ENCODE measurements at regions not wholly inside any gene's neighbourhood (a gene's known extent, or its start where the extent isn't known, plus 50 kb on each side); places are given as distances from the start of the nearest gene placed in this dataset.
A peak's percentile ranks its signal among the peaks of the same experiment; 100 is the strongest.
"Not testable (repeated sequence)": the region's sequence is repeated elsewhere in the genome, so short reads cannot be mapped to it uniquely, and the experiment has no call there.

DNA sequence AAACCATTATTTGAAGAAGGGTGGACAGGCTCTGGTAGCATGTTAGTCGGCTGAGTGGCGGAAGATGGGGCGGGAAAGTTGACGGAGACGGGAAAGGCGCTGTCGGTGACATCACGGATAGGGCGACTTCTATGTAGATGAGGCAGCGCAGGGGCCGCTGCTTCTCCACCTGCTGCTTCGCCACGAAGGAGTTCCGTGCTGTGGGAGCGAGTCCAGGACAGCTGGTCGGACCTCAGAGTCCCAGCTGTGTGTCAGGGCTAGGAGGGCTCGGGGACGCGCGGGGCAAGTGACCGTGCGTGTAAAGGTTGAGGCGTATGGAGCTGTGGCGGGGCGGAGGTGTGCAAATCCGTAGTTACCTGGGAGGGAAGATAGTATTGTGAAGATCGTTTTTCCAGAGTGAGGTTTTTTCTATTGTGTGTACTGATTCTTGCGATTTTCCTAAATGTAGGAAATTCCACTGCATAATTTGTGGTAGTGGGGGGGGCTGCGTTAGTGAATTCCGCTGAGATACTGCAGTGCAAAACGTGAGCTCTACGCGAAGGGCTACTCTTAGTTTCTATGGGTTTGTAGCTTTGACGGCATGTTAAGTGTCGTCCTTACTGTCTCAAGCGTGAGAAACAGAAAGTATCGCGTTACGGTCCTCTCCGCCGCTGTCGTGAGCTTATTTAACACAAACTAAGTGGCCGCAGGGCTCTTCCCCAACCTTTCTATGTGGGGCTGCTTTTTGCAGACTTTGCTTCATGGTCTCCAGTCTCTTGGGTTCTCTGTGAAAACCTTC lies 111.2 kb upstream of the NBPF11 start:
- POLR2A ChIA-PET = interaction anchor here (0.6 to 1.9 kb wide), 20 partner anchors 12 to 1179 kb away, joined by 3 to 123 read pairs (median 4); no protein-coding TSS in a partner anchor
- Mint-ChIP-seq H3K36me3 (ENCODE audit: low read depth) (no peaks in the 10 kb centered on the region), H3K27me3 (peaks cover 27% of the 10 kb centered on the region), H3K27ac (peak overlapping the region; percentile 83), H3K9me3 (no peaks in the 10 kb centered on the region), H3K4me3 (peak overlapping the region; percentile 84), H3K4me1 (peaks cover 16% of the 10 kb centered on the region)
- CTCF ChIA-PET = interaction anchor here (0.6 to 1.3 kb wide), 2 partner anchors 17 to 71 kb away, joined by 4 to 5 read pairs; no protein-coding TSS in a partner anchor
- DNase-seq = peak; percentile 72

DNA sequence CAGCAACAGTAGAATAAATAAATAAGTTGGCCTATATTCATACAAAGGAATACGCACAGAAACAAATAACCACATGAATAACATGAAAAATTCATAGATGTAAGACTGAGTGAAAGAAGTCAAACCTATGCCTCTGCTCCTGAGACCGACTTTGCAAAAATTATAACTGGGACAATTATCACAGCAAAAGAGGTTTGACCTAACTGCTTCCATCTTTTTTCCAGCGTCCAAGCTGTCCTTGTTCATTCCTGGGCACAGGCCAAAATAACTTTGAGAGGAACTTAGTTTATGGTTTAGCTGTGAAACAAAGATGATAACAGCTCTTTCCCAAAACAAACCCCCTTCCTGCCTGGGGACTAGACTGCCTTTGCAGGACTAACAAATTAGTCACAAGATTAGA lies 109.6 kb upstream of the NBPF11 start:
- Mint-ChIP-seq H3K4me1 (peaks cover 20% of the 10 kb centered on the region), H3K27me3 (peaks cover 27% of the 10 kb centered on the region)
- H3K36me3 Mint-ChIP-seq (ENCODE audit: low read depth); H3K27ac Mint-ChIP-seq; H3K9me3 Mint-ChIP-seq; CTCF ChIA-PET; H3K4me3 Mint-ChIP-seq; DNase-seq: not testable (repeated sequence)
- POLR2A ChIA-PET = interaction anchor here (1.1 to 1.7 kb wide), 3 partner anchors 42 to 223 kb away, joined by 3 to 12 read pairs (median 4); no protein-coding TSS in a partner anchor

DNA sequence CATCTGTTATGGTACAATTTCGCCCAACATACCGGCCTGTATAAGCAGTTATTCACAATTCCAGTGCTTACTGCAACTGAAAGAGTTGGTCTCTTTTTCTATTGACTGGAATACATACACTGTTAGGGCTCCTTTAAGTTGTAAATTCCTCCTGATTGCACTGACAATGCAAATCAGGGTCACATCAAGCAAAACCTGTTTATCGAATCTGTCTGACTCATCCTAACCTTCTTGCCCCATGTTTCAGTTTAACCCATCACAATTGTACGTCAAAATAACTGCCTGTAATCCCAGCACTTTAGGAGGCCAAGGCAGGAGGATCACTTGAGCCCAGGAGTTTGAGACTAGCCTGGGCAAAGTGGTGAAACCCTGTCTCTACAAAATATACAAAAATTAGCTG lies 105.8 kb upstream of the NBPF11 start:
- H3K27ac Mint-ChIP-seq; POLR2A ChIA-PET; H3K36me3 Mint-ChIP-seq (ENCODE audit: low read depth); H3K4me1 Mint-ChIP-seq; H3K9me3 Mint-ChIP-seq; DNase-seq; CTCF ChIA-PET; H3K4me3 Mint-ChIP-seq: not testable (repeated sequence)
- H3K27me3 Mint-ChIP-seq = peaks cover 25% of the 10 kb centered on the region

DNA sequence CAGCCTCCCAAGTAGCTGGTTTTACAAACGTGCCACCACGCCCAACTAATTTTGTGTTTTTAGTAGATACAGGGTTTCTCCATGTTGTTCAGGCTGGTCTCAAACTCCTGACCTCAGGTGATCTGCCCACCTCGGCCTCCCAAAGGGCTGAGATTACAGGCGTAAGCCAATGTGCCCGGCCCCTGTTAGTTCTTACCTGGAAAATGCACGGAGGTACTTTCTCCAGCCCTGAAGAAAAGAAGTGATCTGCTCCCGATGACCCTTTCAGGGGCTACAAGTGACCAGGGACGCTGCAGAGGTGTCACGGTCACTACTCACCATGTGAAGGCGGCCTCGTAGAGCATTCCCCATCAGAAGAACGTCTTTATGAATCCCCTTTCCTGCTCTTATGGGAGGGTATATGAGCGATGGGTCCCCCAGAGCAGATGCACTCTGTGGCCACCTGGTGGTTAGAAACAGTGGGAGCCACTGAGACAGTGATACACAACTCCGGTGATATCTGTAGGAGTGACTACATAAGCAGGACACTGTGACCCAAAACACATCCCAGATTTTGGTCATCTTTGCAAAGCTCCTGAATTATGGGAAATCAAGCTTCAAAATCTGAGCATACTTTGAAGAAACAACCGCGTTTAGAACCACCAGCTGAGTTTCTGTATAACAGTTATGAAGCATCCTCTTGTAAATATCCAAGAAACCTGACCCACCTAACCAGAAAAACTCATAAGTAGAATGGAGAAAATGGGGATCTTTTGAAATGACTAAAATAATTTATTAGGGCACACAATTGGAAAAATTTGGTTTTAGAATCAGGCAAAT lies 102.7 kb upstream of the NBPF11 start:
- H3K27me3 Mint-ChIP-seq; H3K4me1 Mint-ChIP-seq; H3K4me3 Mint-ChIP-seq; H3K27ac Mint-ChIP-seq; H3K36me3 Mint-ChIP-seq (ENCODE audit: low read depth); CTCF ChIA-PET; POLR2A ChIA-PET; H3K9me3 Mint-ChIP-seq: not testable (repeated sequence)
- DNase-seq = peak; percentile 31

DNA sequence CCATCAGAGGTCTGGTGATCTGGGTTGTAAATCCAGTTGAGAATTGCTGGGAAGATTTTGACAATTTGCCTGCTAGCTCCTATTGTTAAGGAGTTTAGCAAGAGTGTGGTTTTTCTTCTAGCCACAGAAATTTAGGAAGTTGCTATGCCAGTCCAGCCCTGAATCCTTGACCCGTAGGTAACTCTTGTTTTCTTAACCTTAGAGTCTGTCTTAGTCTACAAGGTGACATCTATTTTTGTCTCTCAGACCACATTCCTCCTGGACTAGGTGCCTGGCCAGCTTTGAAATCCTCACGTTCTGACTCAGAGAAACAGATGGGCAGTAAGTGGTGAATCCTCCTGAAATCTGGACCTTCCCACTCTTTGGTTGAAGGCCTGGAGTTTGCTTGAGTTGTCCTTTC lies 101.7 kb upstream of the NBPF11 start:
- H3K27me3 Mint-ChIP-seq; DNase-seq; H3K4me3 Mint-ChIP-seq; H3K27ac Mint-ChIP-seq; CTCF ChIA-PET; POLR2A ChIA-PET; H3K36me3 Mint-ChIP-seq (ENCODE audit: low read depth); H3K9me3 Mint-ChIP-seq: not testable (repeated sequence)
- H3K4me1 Mint-ChIP-seq = peaks cover 11% of the 10 kb centered on the region

DNA sequence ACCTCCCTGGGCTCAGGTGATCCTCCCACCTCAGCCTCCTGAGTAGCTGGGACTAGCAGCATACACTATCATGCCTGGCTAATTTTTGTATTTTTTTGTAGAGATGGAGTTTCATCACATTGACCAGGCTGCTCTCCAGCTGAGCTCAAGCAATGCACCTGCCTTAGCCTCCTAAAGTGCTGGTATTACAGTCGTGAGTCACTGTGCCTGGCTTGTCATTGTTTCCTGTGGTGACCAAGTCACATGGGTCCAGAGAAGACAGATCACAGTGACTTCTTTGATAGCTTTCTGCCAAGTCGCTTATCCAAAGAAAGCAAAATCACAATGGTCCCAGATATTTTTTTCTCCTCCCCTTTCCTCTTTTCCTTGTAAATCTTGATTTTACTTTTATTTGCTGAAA lies 96.7 kb upstream of the NBPF11 start:
- H3K27me3 Mint-ChIP-seq; H3K4me1 Mint-ChIP-seq; DNase-seq; H3K4me3 Mint-ChIP-seq; CTCF ChIA-PET; H3K36me3 Mint-ChIP-seq (ENCODE audit: low read depth); H3K27ac Mint-ChIP-seq; H3K9me3 Mint-ChIP-seq; POLR2A ChIA-PET: not testable (repeated sequence)

DNA sequence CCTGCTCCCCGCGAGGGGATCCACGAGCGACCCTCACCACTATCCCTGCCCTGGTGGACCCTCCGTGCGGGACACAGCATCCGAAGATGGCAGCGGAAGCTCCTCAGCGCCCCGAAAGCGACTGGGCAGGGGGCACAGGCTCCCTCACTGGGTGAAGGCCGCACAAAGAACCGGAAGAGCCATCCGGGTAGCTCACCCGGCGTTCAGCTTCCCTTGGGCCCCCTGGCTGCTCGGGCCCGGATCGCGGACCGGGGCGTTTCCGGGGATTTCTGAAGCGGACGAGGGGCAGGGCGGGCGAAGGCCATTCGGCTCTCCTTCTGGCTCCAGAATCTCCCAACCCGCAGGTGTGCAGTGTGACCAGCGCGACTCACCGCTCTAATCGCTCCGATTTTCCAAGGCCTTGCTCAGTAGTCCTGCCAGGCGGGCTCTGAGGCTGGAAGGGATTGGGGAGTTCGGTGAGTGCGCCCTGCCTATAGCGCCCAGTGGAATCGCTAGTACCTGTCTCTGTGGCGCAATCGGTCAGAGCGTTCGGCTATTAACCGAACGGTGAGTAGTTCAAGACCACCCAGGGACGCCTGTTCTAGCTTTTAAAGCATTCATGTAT lies 94.3 kb upstream of the NBPF11 start:
- H3K4me3 Mint-ChIP-seq; H3K27me3 Mint-ChIP-seq; DNase-seq; H3K9me3 Mint-ChIP-seq; H3K27ac Mint-ChIP-seq; POLR2A ChIA-PET; H3K36me3 Mint-ChIP-seq (ENCODE audit: low read depth); CTCF ChIA-PET; H3K4me1 Mint-ChIP-seq: not testable (repeated sequence)

DNA sequence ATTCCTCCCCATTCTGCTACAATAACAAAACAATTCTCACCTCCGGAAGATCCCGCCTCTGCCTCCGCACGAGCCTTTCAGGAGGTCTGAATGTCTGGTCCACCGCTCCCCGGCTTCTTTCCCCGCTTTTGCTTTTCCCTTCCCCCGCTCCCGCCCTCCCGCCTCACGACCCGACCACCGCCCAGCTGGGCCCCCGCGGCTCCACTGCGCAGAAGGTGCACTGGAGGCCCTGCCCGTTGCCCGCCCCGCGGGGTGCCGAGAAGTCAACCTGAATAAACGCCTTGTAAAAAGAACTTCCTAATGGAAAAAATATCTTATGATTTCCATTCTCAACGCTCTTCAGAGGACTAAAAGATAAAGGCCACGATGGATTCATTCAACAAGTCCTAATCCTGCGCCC lies 93.8 kb upstream of the NBPF11 start:
- H3K36me3 Mint-ChIP-seq (ENCODE audit: low read depth); H3K9me3 Mint-ChIP-seq; H3K4me1 Mint-ChIP-seq; H3K4me3 Mint-ChIP-seq; H3K27me3 Mint-ChIP-seq; DNase-seq; POLR2A ChIA-PET; H3K27ac Mint-ChIP-seq; CTCF ChIA-PET: not testable (repeated sequence)

DNA sequence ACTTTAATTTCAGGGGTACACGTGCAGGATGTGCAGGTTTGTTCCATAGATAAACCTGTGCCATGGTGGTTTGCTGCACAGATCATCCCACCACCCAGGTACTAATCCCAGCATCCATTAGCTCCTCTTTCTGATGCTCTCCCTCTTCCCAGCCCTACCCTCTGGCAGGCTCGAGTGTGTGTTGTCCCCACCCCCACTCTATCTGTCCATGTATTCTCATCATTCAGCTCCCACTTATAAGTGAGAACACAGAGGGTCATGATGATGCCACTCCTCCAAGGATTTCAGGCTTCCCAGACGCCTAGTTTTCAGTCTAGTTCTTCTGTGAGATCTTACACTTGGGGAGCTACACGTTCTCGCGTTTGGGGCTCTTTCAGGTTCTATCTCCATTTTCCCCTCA lies 93.4 kb upstream of the NBPF11 start:
- H3K4me1 Mint-ChIP-seq; POLR2A ChIA-PET; H3K36me3 Mint-ChIP-seq (ENCODE audit: low read depth); H3K4me3 Mint-ChIP-seq; CTCF ChIA-PET; DNase-seq; H3K9me3 Mint-ChIP-seq; H3K27ac Mint-ChIP-seq; H3K27me3 Mint-ChIP-seq: not testable (repeated sequence)

DNA sequence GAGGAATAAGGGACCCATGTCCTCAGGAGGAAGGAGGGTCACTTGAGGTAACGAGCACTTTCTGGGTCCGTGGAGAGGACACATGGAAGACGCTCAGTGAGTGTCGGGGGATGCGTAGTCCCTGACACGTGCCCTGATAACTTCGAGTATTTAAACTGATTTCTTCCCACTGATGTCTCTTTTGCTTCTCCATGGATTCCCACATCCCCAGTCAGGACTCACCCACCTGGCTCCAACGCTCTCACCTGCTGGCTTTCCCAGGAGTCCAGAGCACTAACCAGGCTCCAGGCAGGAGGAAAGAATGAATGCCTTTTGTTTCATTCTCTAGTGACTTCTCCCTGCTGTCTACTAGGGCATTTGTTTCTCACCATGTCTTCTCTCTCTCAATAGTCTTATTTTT lies 81.2 kb upstream of the NBPF11 start:
- H3K36me3 Mint-ChIP-seq (ENCODE audit: low read depth); H3K27ac Mint-ChIP-seq; H3K4me3 Mint-ChIP-seq; POLR2A ChIA-PET; H3K4me1 Mint-ChIP-seq; H3K9me3 Mint-ChIP-seq; DNase-seq; H3K27me3 Mint-ChIP-seq; CTCF ChIA-PET: not testable (repeated sequence)

DNA sequence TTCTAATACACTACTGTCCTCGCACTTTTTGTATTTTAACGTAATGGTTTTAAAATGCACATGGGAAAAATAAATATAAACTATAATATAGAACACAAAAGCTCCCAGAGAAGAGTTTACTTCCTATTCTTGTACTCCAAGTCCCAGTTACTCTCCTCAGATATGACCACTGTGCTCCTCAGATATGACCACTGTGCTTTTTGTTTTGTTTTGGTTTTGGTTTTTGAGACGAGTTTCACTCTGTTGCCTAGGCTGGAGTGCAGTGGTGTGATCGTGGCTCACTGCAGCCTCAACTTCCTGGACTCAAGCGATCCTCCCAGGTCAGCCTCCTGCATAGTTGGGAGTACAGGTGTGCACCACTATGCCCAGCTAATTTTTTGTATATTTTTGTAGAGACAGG lies 76.8 kb upstream of the NBPF11 start:
- POLR2A ChIA-PET; H3K27me3 Mint-ChIP-seq; H3K9me3 Mint-ChIP-seq; H3K27ac Mint-ChIP-seq; H3K4me1 Mint-ChIP-seq; CTCF ChIA-PET; H3K36me3 Mint-ChIP-seq (ENCODE audit: low read depth); DNase-seq; H3K4me3 Mint-ChIP-seq: not testable (repeated sequence)

DNA sequence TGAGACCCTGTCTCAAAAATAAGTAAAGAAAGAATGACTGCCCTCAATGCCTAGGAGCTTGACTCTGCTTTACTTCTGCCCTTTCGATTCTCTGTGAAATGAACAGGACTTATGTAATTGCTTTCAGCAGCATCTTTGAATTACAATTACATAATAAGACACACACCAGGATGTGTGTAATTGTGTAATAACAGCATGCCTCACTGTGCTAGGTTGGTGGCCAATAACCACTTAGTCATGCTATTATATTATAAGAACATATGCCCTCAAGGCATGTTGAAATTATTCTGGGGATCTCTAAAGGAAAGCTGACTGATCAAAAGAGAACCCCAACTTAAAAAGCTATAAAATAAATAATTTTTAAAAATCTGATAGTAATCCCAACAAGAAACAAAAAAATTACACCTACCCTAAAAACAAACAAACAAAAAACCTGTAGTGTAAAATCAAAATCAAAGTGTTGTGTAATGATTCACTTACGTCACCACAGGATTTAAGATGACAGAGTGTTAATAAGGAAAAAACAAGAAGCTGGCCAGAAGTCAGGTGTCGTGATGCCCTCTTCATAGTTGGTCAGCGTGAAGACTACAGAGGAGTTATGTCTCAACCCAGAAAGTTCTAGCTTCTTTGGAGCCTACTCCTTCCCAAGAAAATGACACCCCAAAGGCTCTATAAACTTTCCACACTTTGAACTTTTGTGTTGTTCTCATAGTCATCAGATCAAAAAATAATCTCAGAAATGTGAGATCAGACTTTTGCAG lies 70.5 kb upstream of the NBPF11 start:
- CTCF ChIA-PET = not testable (repeated sequence)

DNA sequence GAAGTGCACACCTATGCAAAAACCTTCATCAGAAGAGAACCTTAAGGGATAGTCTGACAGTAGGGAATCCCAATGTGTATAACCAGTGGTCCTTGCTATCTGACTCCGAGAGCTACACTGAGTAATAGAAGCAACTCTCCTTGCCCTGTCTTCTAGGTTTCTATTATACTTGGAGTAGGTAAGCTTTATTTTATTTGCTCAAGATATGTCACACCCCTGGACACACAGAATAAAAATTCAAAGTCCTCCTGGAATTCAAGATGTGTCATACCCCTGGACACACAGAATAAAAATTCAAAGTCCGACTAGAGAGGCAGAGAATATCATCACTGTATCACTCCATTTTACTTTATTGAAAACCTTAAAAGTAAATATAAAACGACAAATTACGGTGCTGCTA lies 69.5 kb upstream of the NBPF11 start:
- H3K4me3 Mint-ChIP-seq, CTCF ChIA-PET, H3K27me3 Mint-ChIP-seq: not testable (repeated sequence)

More for the DNA sequence above, 70.5 kb upstream of the NBPF11 start:
- H3K4me3 Mint-ChIP-seq; H3K4me1 Mint-ChIP-seq; H3K9me3 Mint-ChIP-seq; POLR2A ChIA-PET; H3K27me3 Mint-ChIP-seq; H3K36me3 Mint-ChIP-seq (ENCODE audit: low read depth); DNase-seq; H3K27ac Mint-ChIP-seq: not testable (repeated sequence)

More for the DNA sequence above, 69.5 kb upstream of the NBPF11 start:
- H3K4me1 Mint-ChIP-seq; POLR2A ChIA-PET; H3K27ac Mint-ChIP-seq; DNase-seq; H3K9me3 Mint-ChIP-seq; H3K36me3 Mint-ChIP-seq (ENCODE audit: low read depth): not testable (repeated sequence)

Measured in activated CD4-positive, alpha-beta memory T cell treated with anti-CD3 and anti-CD28 coated beads, Interleukin-2, amount 10 ng/mL, durations not matched to agents 7 days and 5 days (primary cell).